HUDEP-2 (cell line): ENCODE measurements at regions not wholly inside any gene's neighbourhood (a gene's known extent, or its start where the extent isn't known, plus 50 kb on each side); places are given as distances from the start of the nearest gene placed in this dataset.
A peak's percentile ranks its signal among the peaks of the same experiment; 100 is the strongest.
"Not testable (repeated sequence)": the region's sequence is repeated elsewhere in the genome, so short reads cannot be mapped to it uniquely, and the experiment has no call there.

Experiments used
- DNase-seq, 76 experiments: peaks; one replicate each; lab custom pipeline; 2025; ENCODE audit not compliant: unreplicated experiment in 76 of 76; lab: John Stamatoyannopoulos, UW

- not testable (repeated sequence) for DNase-seq
These were observed 422.0 kb upstream of the DPH6 start for GRCh38 chr15:35967968-35968367.

GRCh38 chr15:35973029-35973428 lies 427.1 kb upstream of the DPH6 start:
- DNase-seq: no peak

GRCh38 chr15:35974052-35974451 lies 428.1 kb upstream of the DPH6 start:
- DNase-seq: no peak

- no peak for DNase-seq
These were observed 430.0 kb upstream of the DPH6 start for GRCh38 chr15:35975941-35976340.

- DNase-seq: no peak
These were observed 433.6 kb upstream of the DPH6 start for GRCh38 chr15:35979608-35980007.

GRCh38 chr15:35980719-35981118 lies 434.8 kb upstream of the DPH6 start:
- no peak for DNase-seq

- DNase-seq: no peak
These were observed 440.3 kb upstream of the DPH6 start for GRCh38 chr15:35986191-35986721.

- DNase-seq: no peak
These were observed 441.1 kb upstream of the DPH6 start for GRCh38 chr15:35987056-35987455.

GRCh38 chr15:35991386-35991785 lies 445.4 kb upstream of the DPH6 start:
- no peak for DNase-seq

- no peak for DNase-seq
These were observed 446.8 kb upstream of the DPH6 start for GRCh38 chr15:35992791-35993190.

GRCh38 chr15:35993196-35993595 lies 447.2 kb upstream of the DPH6 start:
- DNase-seq: no peak

- no peak for DNase-seq
These were observed 448.9 kb upstream of the DPH6 start for GRCh38 chr15:35994876-35995275.

GRCh38 chr15:35998663-35999602 lies 453.0 kb upstream of the DPH6 start:
- DNase-seq: no peak

- DNase-seq: peak in 19 of 76 experiments; percentile 1 to 63 (median 17)
These were observed 459.0 kb upstream of the DPH6 start for GRCh38 chr15:36004891-36005490.

- DNase-seq: no peak
These were observed 459.6 kb upstream of the DPH6 start for GRCh38 chr15:36005542-36005941.

GRCh38 chr15:36007699-36008098 lies 461.7 kb upstream of the DPH6 start:
- no peak for DNase-seq

GRCh38 chr15:36008719-36009118 lies 462.8 kb upstream of the DPH6 start:
- no peak for DNase-seq

GRCh38 chr15:36024031-36024688 lies 478.2 kb upstream of the DPH6 start:
- DNase-seq: no peak

GRCh38 chr15:36026627-36027283 lies 480.8 kb upstream of the DPH6 start:
- no peak for DNase-seq

- DNase-seq: peak in 2 of 76 experiments; percentile 6 to 9
These were observed 483.7 kb upstream of the DPH6 start for GRCh38 chr15:36029606-36030210.
